ENCODE measurements at regions not wholly inside any gene's neighbourhood (a gene's known extent, or its start where the extent isn't known, plus 50 kb on each side); places are given as distances from the start of the nearest gene placed in this dataset.

- TF ChIP-seq IRF3 (IDR thresholded peaks at IDR 0.05; ENCODE audit: low read depth, low read length) (no peak), MAX (IDR thresholded peaks at IDR 0.05; ENCODE audit: low read depth) (no peak)
Measured at GRCh38 chr4:104416725-104417356, 77.9 kb downstream of the CXXC4 start (continued).

DNA sequence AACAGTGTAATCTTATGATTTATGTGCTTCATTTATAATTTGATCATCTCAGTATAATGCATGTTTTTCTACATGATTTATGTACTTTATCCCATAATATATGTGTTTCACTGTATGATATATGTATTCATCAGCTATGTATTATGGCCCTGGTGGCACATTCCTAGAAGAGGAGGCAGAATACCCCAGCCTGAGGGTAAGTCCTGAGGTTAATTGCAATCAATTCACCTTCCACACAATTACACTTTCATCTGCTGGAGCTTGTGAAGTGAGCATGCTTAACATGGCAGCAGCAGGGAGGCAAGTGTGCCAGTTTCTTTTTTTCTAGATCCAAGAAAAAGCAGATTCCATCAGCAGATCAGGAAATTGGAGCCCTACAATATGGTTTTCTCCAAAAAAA lies 81.2 kb downstream of the CXXC4 start:
- Histone ChIP-seq H3K9ac (no peak overlapping the region), H3K9me2 (0 out of 2 replicates have a peak, but pooled peaks cover 2% of the 10 kb centered on the region), H3K4me1 (ENCODE audit: control insufficient read depth in 1 of 2, insufficient read depth in 2 of 2, low read depth in 1 of 2, low read length in 1 of 2) (peaks cover 0 to 4% of the 10 kb centered on the region in 2 experiments; a peak in 2 of 4 replicates), H3K9me3 (no peaks in the 10 kb centered on the region), H4K20me1 (ENCODE audit: insufficient read depth) (no peaks in the 10 kb centered on the region), H2AFZ (ENCODE audit: low read depth) (no peak overlapping the region), H3F3A (replicated peaks; ENCODE audit: insufficient read depth) (no peaks in the 10 kb centered on the region), H3K79me2 (ENCODE audit: insufficient read depth) (no peaks in the 10 kb centered on the region), H3K27me3 (ENCODE audit: insufficient read depth) (no peaks in the 10 kb centered on the region), H3K36me3 (replicated peaks in 1 of 2; ENCODE audit: control insufficient read depth in 1 of 2, insufficient read depth in 2 of 2, low read length in 1 of 2) (no peaks in the 10 kb centered on the region), H3K4me3 (ENCODE audit: low read depth in 2 of 2, low read length in 1 of 2) (no peak overlapping the region), H3K4me2 (no peak overlapping the region), H3K27ac (ENCODE audit: low read depth in 2 of 2, low read length in 1 of 2) (no peak overlapping the region)
- POLR2A ChIA-PET = no interaction called here
- DNase-seq = no peak
- TF ChIP-seq FOXJ3 (CRISPR knock-in tag; IDR thresholded peaks at IDR 0.05) (no peak), JUND (IDR thresholded peaks at IDR 0.05) (no peak), NRF1 (IDR thresholded peaks at IDR 0.05; ENCODE audit: low read depth, low read length) (no peak), IRF3 (IDR thresholded peaks at IDR 0.05; ENCODE audit: low read depth, low read length) (no peak), YY1 (IDR thresholded peaks at IDR 0.05; ENCODE audit: low read depth) (no peak), GABPA (IDR thresholded peaks at IDR 0.05; ENCODE audit: low read depth) (no peak)
- TF ChIP-seq, protein P1, sequence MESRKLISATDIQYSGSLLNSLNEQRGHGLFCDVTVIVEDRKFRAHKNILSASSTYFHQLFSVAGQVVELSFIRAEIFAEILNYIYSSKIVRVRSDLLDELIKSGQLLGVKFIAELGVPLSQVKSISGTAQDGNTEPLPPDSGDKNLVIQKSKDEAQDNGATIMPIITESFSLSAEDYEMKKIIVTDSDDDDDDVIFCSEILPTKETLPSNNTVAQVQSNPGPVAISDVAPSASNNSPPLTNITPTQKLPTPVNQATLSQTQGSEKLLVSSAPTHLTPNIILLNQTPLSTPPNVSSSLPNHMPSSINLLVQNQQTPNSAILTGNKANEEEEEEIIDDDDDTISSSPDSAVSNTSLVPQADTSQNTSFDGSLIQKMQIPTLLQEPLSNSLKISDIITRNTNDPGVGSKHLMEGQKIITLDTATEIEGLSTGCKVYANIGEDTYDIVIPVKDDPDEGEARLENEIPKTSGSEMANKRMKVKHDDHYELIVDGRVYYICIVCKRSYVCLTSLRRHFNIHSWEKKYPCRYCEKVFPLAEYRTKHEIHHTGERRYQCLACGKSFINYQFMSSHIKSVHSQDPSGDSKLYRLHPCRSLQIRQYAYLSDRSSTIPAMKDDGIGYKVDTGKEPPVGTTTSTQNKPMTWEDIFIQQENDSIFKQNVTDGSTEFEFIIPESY (IDR thresholded peaks at IDR 0.05; ENCODE audit: borderline replicate concordance, low read depth) = no peak
- TF ChIP-seq, protein P2, sequence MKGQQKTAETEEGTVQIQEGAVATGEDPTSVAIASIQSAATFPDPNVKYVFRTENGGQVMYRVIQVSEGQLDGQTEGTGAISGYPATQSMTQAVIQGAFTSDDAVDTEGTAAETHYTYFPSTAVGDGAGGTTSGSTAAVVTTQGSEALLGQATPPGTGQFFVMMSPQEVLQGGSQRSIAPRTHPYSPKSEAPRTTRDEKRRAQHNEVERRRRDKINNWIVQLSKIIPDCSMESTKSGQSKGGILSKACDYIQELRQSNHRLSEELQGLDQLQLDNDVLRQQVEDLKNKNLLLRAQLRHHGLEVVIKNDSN (IDR thresholded peaks at IDR 0.05; ENCODE audit: borderline replicate concordance, low read depth) = no peak
- CTCF ChIA-PET = interaction anchor here (1.0 to 1.3 kb wide), 2 partner anchors 11 to 12 kb away, joined by 3 read pairs; no protein-coding TSS in a partner anchor

Data from SK-N-SH (cell line).